SK-N-DZ (cell line): ENCODE measurements at regions not wholly inside any gene's neighbourhood (a gene's known extent, or its start where the extent isn't known, plus 50 kb on each side); places are given as distances from the start of the nearest gene placed in this dataset.
A peak's percentile ranks its signal among the peaks of the same experiment; 100 is the strongest.
"Not testable (repeated sequence)": the region's sequence is repeated elsewhere in the genome, so short reads cannot be mapped to it uniquely, and the experiment has no call there.

Experiments used
- DNase-seq: peaks from one replicate; pipeline ENCODE4 v3.0.0-alpha.2; 2015; ENCODE audit warnings: low spot score

- no peak for DNase-seq
Observed at GRCh38 chr17:72366626-72367025, 245.8 kb downstream of the SOX9 start.

GRCh38 chr17:72368191-72368590 lies 247.4 kb downstream of the SOX9 start:
- DNase-seq: no peak

- no peak for DNase-seq
Observed at GRCh38 chr17:72369366-72369765, 248.5 kb downstream of the SOX9 start.

GRCh38 chr17:72370819-72371218 lies 250.0 kb downstream of the SOX9 start:
- DNase-seq: no peak

- DNase-seq: peak; percentile 46
Observed at GRCh38 chr17:72372185-72372584, 251.4 kb downstream of the SOX9 start.

GRCh38 chr17:72373910-72374741 lies 253.3 kb downstream of the SOX9 start:
- peak; percentile 84 for DNase-seq

- peak; percentile 95 for DNase-seq
Observed at GRCh38 chr17:72376526-72377345, 255.9 kb downstream of the SOX9 start.

GRCh38 chr17:72378414-72379390 lies 257.9 kb downstream of the SOX9 start:
- DNase-seq: peak; percentile 68

- DNase-seq: no peak
Observed at GRCh38 chr17:72379516-72379915, 258.7 kb downstream of the SOX9 start.

- peak; percentile 66 for DNase-seq
Observed at GRCh38 chr17:72380120-72380519, 259.3 kb downstream of the SOX9 start.

- DNase-seq: no peak
Observed at GRCh38 chr17:72380737-72381136, 259.9 kb downstream of the SOX9 start.

GRCh38 chr17:72381597-72382397 lies 261.0 kb downstream of the SOX9 start:
- DNase-seq: peak; percentile 37

- no peak for DNase-seq
Observed at GRCh38 chr17:72382971-72383722, 262.3 kb downstream of the SOX9 start.

- DNase-seq: no peak
Observed at GRCh38 chr17:72385475-72385874, 264.7 kb downstream of the SOX9 start.

GRCh38 chr17:72386173-72386572 lies 265.4 kb downstream of the SOX9 start:
- not testable (repeated sequence) for DNase-seq

GRCh38 chr17:72386619-72387237 lies 265.9 kb downstream of the SOX9 start:
- no peak for DNase-seq

- no peak for DNase-seq
Observed at GRCh38 chr17:72387487-72387886, 266.7 kb downstream of the SOX9 start.

GRCh38 chr17:72387969-72388368 lies 267.1 kb downstream of the SOX9 start:
- DNase-seq: no peak

GRCh38 chr17:72388765-72389473 lies 268.1 kb downstream of the SOX9 start:
- no peak for DNase-seq
